DOHH2 (cell line): ENCODE measurements at regions not wholly inside any gene's neighbourhood (a gene's known extent, or its start where the extent isn't known, plus 50 kb on each side); places are given as distances from the start of the nearest gene placed in this dataset.

Experiments used
- CTCF ChIP-seq: fragments of 200-600 bp; sonication (generic); IDR thresholded peaks from one replicate; pipeline ENCODE4 v1.5.1; 2014; ENCODE audit warnings: antibody characterized with exemption, mild to moderate bottlenecking, low read depth, low read length; ENCODE audit not compliant: poor library complexity, severe bottlenecking
- EZH2phosphoT487 ChIP-seq: fragments of 200-600 bp; sonication (generic); IDR thresholded peaks from 2 replicates; pipeline ENCODE4 v1.6.1; 2017; ENCODE audit warnings: borderline replicate concordance, mild to moderate bottlenecking, antibody characterized with exemption, low read length, moderate library complexity, mixed read lengths

GRCh38 chr12:116338064-116338846, 60.8 kb upstream of the MED13L start:
- TF ChIP-seq CTCF (no peak), EZH2phosphoT487 (no peak)
